T-helper 2 cell treated with Interferon-gamma antibody and Interleukin-4, amounts not matched to agents 5 μg/mL and 100 μg/mL, for 36 hours (primary cell): ENCODE measurements at regions not wholly inside any gene's neighbourhood (a gene's known extent, or its start where the extent isn't known, plus 50 kb on each side); places are given as distances from the start of the nearest gene placed in this dataset.
"Not testable (repeated sequence)": the region's sequence is repeated elsewhere in the genome, so short reads cannot be mapped to it uniquely, and the experiment has no call there.

ENCODE experiments used
- DNase-seq: peaks from one replicate; pipeline ENCODE4 v3.0.0; 2021; ENCODE audit warnings: low spot score
- H3K27ac Mint-ChIP-seq: one replicate; pipeline ENCODE4 v1.8.0; 2021; ENCODE audit warnings: mild to moderate bottlenecking, mixed read lengths
- H3K27me3 Mint-ChIP-seq: one replicate; pipeline ENCODE4 v1.8.0; 2021; ENCODE audit warnings: low read depth, mixed read lengths
- H3K36me3 Mint-ChIP-seq: one replicate; pipeline ENCODE4 v1.8.0; 2021; ENCODE audit warnings: low read depth, mixed read lengths
- H3K4me1 Mint-ChIP-seq: one replicate; pipeline ENCODE4 v1.8.0; 2021; ENCODE audit warnings: low read depth, mixed read lengths
- H3K4me3 Mint-ChIP-seq: one replicate; pipeline ENCODE4 v1.8.0; 2022; ENCODE audit warnings: mild to moderate bottlenecking, moderate library complexity, mixed read lengths
- H3K9me3 Mint-ChIP-seq: one replicate; pipeline ENCODE4 v1.8.0; 2021; ENCODE audit warnings: mixed read lengths

DNA sequence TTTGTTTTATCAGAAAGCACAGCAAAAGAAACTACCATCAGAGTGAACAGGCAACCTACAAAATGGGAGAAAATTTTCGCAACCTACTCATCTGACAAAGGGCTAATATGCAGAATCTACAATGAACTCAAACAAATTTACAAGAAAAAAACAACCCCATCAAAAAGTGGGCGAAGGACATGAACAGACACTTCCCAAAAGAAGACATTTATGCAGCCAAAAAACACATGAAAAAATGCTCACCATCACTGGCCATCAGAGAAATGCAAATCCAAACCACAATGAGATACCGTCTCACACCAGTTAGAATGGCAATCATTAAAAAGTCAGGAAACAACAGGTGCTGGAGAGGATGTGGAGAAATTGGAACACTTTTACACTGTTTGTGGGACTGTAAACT lies 460.4 kb upstream of the MKI67 start:
- H3K4me1 Mint-ChIP-seq, DNase-seq, H3K36me3 Mint-ChIP-seq, H3K27ac Mint-ChIP-seq, H3K4me3 Mint-ChIP-seq, H3K9me3 Mint-ChIP-seq, H3K27me3 Mint-ChIP-seq: not testable (repeated sequence)

DNA sequence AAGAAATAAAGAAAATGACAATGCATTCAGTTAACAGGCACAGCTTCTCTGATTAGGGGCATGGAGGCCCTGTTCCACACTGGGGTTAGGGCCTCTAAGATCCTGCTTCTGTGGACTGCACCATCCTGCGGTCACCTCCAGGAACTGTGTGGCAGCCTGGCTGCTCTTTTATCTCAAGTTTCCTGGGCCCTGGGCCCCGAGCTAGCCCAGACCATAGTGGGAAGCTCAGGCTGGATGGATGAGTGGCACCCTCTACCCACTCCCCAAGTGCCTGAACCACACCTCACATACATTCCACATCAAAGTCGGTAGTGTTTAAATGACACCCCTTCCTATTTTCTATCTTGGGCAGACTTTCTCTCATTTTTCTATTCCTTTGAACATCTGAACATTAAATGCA lies 461.5 kb upstream of the MKI67 start:
- H3K9me3 Mint-ChIP-seq = no peaks in the 10 kb centered on the region
- no peaks in the 10 kb centered on the region for H3K36me3 Mint-ChIP-seq
- H3K4me1 Mint-ChIP-seq = no peaks in the 10 kb centered on the region
- H3K27me3 Mint-ChIP-seq = no peaks in the 10 kb centered on the region
- H3K4me3 Mint-ChIP-seq = no peak overlapping the region
- no peak overlapping the region for H3K27ac Mint-ChIP-seq
- no peak for DNase-seq

DNA sequence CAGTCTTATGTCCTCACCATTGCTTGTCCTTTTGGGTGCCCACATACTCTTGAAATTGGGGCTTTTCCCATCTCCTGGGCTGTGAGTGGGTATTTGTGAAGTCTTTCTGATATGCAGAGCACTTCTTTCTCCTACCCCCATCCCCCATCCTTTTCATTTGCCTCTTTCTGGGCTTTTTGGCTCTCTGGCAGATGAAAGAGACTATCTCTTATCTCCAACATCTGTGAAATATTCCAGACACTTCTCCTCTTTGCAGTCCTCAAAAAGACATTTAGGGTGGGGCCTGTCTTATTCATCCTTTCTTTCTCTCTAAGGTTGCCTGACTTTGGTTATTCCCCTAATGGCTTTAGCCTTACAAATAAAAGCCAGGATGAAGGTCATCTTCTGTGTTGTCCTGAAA lies 462.2 kb upstream of the MKI67 start:
- Mint-ChIP-seq H3K4me3 (no peak overlapping the region), H3K27me3 (no peaks in the 10 kb centered on the region), H3K4me1 (no peaks in the 10 kb centered on the region), H3K27ac (no peak overlapping the region), H3K9me3 (no peaks in the 10 kb centered on the region), H3K36me3 (no peaks in the 10 kb centered on the region)
- DNase-seq = no peak

DNA sequence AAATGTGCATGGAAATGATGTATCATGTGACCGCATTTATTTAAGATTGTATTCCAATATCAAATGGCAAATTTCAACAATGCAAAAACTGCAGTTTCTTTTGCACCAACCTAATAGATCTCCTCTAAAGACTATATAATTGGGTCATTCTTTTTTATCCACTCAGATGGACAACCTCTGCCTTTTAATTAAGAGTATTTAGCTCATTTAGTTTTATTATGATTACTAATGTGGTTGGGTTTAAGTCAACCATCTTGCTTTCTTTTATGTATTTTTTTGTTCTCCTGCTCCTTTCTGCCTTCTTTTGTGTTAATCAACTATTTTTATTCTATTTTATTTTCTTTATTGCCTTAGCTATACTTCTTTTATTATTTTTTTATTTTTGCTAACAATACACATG lies 468.5 kb upstream of the MKI67 start:
- H3K27me3 Mint-ChIP-seq = no peaks in the 10 kb centered on the region
- H3K4me1 Mint-ChIP-seq = no peaks in the 10 kb centered on the region
- no peak overlapping the region for H3K27ac Mint-ChIP-seq
- no peak overlapping the region for H3K4me3 Mint-ChIP-seq
- H3K9me3 Mint-ChIP-seq = no peaks in the 10 kb centered on the region
- DNase-seq = no peak
- H3K36me3 Mint-ChIP-seq = no peaks in the 10 kb centered on the region

DNA sequence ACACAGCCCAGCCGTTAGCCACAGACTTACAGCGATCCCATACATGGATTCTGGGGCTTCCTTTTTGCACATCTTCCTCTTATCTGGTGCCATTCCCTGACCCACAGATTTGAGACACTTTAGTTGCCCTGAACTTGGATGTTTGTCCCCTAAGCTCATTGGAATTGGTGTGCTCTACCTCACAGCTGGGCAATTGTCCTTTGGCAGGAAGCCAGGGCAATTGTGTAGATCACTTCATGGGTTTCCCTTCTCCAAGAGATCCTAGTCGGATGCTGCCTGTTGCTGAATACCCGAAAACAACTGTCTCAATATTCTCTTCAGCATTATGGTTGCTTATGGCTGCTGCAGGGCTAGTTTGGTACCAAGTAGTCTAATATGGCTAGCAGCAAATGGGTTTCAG lies 470.7 kb upstream of the MKI67 start:
- Mint-ChIP-seq H3K4me1 (no peaks in the 10 kb centered on the region), H3K27ac (no peak overlapping the region), H3K36me3 (no peaks in the 10 kb centered on the region), H3K9me3 (no peaks in the 10 kb centered on the region), H3K27me3 (no peaks in the 10 kb centered on the region), H3K4me3 (no peak overlapping the region)
- no peak for DNase-seq

DNA sequence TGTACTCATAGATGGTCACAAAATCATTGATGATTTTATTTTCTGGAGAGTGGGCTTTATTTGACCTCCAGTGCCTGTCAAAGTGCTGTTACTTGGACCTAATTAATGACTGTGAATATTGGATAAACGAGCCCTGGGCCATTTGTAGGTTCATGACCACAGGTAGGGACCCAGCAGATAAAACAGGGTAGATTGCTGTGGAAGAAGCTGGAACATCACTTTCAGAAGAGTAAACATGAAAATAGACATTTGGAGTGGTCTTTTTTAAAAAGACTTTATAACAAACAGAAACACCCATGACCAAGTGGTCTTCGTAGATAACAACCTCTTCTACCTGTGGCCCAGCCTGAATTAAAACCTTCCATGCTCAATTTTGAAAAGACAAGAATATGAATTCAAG lies 472.8 kb upstream of the MKI67 start:
- Mint-ChIP-seq H3K4me3 (no peak overlapping the region), H3K9me3 (no peaks in the 10 kb centered on the region), H3K4me1 (no peaks in the 10 kb centered on the region)

DNA sequence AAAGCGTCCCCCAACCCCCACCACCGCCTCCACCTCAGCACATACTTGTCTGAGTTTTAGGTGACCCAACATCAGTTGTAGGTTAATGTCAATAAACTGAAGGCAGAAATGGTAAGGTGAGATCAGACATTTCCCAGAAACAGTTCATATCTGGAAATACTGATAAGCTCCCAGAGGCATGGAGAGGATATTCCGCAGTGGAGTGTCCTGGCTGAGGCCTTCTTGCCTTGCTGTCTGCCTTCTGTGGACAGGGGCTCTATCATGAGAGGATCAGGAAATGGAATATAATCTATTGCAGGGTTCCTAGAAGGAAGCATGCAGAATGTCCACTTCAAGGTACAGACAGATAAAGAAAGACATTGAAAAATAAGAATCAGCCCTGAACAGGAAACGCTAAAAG lies 473.3 kb upstream of the MKI67 start:
- Mint-ChIP-seq H3K4me1 (no peaks in the 10 kb centered on the region), H3K36me3 (no peaks in the 10 kb centered on the region), H3K4me3 (no peak overlapping the region), H3K27ac (no peak overlapping the region), H3K9me3 (no peaks in the 10 kb centered on the region), H3K27me3 (no peaks in the 10 kb centered on the region)
- no peak for DNase-seq

More for the DNA sequence above, 472.8 kb upstream of the MKI67 start:
- H3K36me3 Mint-ChIP-seq = no peaks in the 10 kb centered on the region
- DNase-seq = no peak
- H3K27me3 Mint-ChIP-seq = no peaks in the 10 kb centered on the region
- H3K27ac Mint-ChIP-seq = no peak overlapping the region

DNA sequence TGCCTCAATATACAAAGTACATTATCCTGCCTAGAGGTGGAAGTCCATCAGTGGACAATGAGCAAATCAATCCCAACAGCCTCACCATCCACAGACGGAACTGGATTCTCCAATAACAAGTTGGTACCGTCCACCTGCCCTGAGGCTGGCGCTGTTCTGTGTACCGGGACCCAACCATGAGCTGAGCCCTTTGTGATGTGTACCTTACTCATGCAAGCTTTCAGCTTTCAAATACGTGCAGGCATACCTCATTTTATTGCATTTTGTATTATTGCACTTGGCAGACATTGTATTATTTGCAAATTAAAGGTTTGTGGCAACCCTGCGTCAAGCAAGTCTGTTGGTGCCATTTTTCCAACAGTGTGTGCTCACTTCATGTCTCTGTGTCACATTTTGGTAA lies 476.0 kb upstream of the MKI67 start:
- Mint-ChIP-seq H3K36me3 (no peaks in the 10 kb centered on the region), H3K27ac (no peak overlapping the region), H3K27me3 (no peaks in the 10 kb centered on the region), H3K4me3 (no peak overlapping the region), H3K4me1 (no peaks in the 10 kb centered on the region), H3K9me3 (no peaks in the 10 kb centered on the region)
- DNase-seq = no peak

DNA sequence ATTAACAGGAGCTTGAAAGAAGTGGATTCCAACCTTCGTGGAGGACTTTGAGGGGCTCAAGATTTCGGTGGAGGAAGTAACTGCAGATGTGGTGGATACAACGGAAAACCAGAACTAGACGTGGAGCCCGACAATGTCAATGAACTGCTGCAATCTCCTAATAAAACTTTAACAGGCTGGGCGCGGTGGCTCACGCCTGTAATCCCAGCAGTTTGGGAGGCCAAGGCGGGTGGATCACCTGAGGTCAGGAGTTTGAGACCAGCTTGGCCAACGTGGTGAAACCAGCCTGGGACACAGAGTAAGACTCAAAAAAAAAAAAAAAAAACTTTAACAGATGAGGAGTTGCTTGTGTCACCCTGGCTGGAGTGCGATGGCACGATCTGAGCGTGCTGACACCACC lies 477.8 kb upstream of the MKI67 start:
- Mint-ChIP-seq H3K27ac (no peak overlapping the region), H3K27me3 (no peaks in the 10 kb centered on the region), H3K4me3 (no peak overlapping the region), H3K9me3 (no peaks in the 10 kb centered on the region), H3K4me1 (no peaks in the 10 kb centered on the region), H3K36me3 (no peaks in the 10 kb centered on the region)
- DNase-seq = no peak

DNA sequence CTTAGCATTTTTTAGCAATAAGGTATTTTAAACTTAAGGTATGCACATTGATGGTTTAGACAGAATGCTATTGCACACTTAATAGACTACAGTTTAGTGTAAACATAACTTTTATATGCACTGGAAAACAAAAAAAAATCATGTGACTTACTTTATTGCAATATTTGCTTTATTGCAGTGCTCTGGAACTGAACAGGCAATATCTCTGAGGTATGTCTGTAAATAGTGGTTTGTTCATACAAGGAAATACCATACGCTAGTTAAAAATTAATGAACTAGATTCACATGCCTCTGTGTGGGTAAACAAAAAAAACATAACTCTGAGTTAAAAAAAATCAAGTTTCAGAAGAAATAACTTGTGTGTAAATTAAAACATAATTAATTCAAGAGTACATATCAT lies 479.0 kb upstream of the MKI67 start:
- no peak overlapping the region for H3K27ac Mint-ChIP-seq
- no peak for DNase-seq
- no peaks in the 10 kb centered on the region for H3K27me3 Mint-ChIP-seq
- no peak overlapping the region for H3K4me3 Mint-ChIP-seq
- H3K9me3 Mint-ChIP-seq = no peaks in the 10 kb centered on the region
- no peaks in the 10 kb centered on the region for H3K4me1 Mint-ChIP-seq
- H3K36me3 Mint-ChIP-seq = no peaks in the 10 kb centered on the region

DNA sequence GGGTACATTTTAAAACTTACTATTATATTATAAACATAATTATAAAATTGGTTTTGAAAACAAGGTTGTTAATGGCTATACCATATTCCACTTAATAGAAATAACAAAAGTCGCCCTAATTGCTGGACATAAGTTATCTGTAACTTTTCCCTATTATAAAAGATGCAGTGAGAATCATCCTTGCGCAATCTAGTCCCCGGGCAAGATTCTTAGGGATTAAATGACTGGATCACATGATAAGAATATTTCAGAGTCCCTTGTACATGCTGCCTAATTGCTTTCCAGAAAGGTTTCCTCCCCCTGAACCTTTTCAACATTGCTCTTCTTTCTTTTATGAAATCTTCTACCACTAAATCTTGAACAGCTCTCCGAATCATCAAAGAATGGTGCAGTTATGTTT lies 479.8 kb upstream of the MKI67 start:
- Mint-ChIP-seq H3K4me1 (no peaks in the 10 kb centered on the region), H3K27me3 (no peaks in the 10 kb centered on the region), H3K36me3 (no peaks in the 10 kb centered on the region), H3K4me3 (no peak overlapping the region), H3K27ac (no peak overlapping the region), H3K9me3 (no peaks in the 10 kb centered on the region)
- no peak for DNase-seq

DNA sequence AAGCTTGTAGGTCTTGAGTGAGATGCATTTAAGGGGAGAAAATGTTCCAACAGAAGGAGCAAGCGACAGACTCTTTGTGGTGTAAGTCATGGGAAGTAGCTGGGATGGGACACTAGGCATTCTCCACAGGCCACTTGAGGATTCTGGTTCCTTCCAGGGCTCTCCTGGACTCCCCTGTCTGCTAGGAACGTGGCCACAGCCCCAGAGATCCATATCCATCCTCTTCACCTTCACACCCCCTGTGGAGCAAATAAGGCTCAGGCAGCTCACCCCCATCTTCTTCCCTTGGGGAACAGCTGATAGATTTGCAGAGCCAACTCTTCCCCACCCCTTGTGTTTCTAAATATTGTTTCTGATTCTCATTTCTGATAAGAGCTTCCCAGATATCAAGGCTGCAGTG lies 482.6 kb upstream of the MKI67 start:
- no peak for DNase-seq
- no peak overlapping the region for H3K27ac Mint-ChIP-seq
- H3K9me3 Mint-ChIP-seq = no peaks in the 10 kb centered on the region
- H3K4me3 Mint-ChIP-seq = no peak overlapping the region
- no peaks in the 10 kb centered on the region for H3K4me1 Mint-ChIP-seq
- no peaks in the 10 kb centered on the region for H3K36me3 Mint-ChIP-seq
- no peaks in the 10 kb centered on the region for H3K27me3 Mint-ChIP-seq

DNA sequence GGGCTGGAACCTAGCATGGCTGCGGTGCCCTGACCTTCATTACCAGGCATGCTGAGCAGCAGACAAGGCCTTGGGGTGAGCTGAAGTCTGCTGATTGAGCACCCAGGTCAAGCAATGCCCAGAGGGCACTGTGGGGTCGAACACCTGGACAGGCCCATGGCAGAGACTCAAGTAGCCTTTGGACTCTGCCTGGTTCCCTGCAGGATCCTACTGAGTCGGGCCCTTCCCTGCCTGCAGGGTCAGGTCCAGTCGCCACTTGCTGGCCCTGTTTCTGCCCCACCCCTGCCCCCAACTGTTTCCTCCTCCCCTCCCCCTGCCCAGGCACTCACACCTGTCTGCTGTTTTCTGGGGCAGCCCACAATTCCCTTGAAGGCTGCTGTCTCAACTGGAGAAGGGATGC lies 483.2 kb upstream of the MKI67 start:
- Mint-ChIP-seq H3K9me3 (no peaks in the 10 kb centered on the region), H3K36me3 (no peaks in the 10 kb centered on the region), H3K4me3 (no peak overlapping the region), H3K4me1 (no peaks in the 10 kb centered on the region), H3K27me3 (no peaks in the 10 kb centered on the region), H3K27ac (no peak overlapping the region)
- no peak for DNase-seq

DNA sequence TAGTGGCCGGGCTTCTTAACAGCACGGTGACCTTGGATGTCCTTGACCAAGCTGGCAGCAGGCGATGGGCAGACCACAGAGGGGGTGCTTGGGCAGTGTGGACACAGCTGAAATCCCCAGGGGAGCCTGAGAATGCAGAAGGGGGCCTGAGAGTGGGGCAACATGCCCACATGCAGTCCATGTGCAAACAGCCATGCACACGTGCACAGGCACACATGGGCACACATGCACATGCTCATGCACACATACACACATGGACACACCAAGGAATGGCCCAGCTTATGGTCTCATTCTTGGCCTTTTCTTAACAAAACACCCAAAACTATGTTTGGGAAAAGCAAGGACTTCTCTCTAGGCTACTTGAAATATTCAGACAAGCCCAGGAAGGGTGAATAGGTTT lies 483.9 kb upstream of the MKI67 start:
- Mint-ChIP-seq H3K36me3 (no peaks in the 10 kb centered on the region), H3K27me3 (no peaks in the 10 kb centered on the region), H3K4me1 (no peaks in the 10 kb centered on the region), H3K9me3 (no peaks in the 10 kb centered on the region), H3K4me3 (no peak overlapping the region), H3K27ac (no peak overlapping the region)
- no peak for DNase-seq

DNA sequence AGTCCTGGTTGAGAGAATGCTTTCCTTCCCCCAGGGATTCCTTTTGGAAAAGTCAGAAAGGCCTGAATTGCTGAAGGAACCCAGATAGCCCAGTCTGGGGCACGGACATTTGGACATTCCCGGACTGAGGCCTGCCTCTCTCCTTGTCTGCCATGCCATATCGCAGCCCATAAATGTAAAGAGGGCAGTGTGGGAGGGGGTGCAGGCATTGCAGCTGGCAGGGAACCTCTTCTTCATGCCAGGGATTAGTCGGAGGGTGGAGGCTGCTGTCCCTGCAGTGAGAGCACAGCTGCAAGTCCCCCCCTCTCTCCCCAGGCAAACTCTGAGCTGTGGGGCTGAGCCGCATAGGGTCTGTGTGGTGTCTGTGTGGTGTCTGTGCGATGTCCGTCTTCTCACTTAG lies 486.0 kb upstream of the MKI67 start:
- Mint-ChIP-seq H3K4me3 (no peak overlapping the region), H3K9me3 (no peaks in the 10 kb centered on the region), H3K27me3 (no peaks in the 10 kb centered on the region), H3K36me3 (no peaks in the 10 kb centered on the region), H3K4me1 (no peaks in the 10 kb centered on the region), H3K27ac (no peak overlapping the region)
- no peak for DNase-seq

DNA sequence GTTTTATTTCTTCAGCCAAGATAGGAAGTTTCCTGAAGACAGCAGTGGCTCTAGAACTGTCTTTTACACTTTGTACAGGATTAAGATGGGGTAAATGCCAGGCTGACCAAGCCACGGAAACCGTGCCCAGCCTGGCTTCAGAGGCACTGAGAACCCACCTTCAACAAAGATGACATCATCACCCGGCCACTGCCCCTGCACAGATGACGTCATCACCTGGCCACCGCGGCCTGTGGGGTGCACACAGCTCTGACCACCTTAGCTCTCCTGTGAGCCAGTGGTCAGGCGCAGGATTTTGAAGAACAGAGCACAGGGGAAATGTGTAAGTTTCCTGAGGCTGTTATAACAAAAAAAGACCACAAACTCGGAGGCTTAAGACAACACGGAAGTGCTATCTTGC lies 486.4 kb upstream of the MKI67 start:
- H3K4me3 Mint-ChIP-seq = no peak overlapping the region
- DNase-seq = no peak
- H3K27ac Mint-ChIP-seq = no peak overlapping the region
- no peaks in the 10 kb centered on the region for H3K9me3 Mint-ChIP-seq
- no peaks in the 10 kb centered on the region for H3K4me1 Mint-ChIP-seq
- no peaks in the 10 kb centered on the region for H3K36me3 Mint-ChIP-seq
- H3K27me3 Mint-ChIP-seq = no peaks in the 10 kb centered on the region
